Memory B cell (primary cell): ENCODE measurements at regions not wholly inside any gene's neighbourhood (a gene's known extent, or its start where the extent isn't known, plus 50 kb on each side); places are given as distances from the start of the nearest gene placed in this dataset.

Experiments
- ATAC-seq: fragments of 150-1000 bp; cut with Tn5 transposase; 2 replicates; pipeline ENCODE4 v1.10.0; 2021; ENCODE audit warnings: low read depth, mild to moderate bottlenecking, moderate library complexity
- DNase-seq, 2 donors: peaks; one replicate each; pipeline ENCODE4 v3.0.0; 2022; ENCODE audit warnings: low spot score in 2 of 2
- H3K27ac Mint-ChIP-seq: one replicate; pipeline ENCODE4 v1.8.0; 2022; ENCODE audit warnings: mild to moderate bottlenecking, moderate library complexity, mixed read lengths
- H3K27me3 Mint-ChIP-seq: one replicate; pipeline ENCODE4 v1.8.0; 2022; ENCODE audit warnings: mixed read lengths
- H3K36me3 Mint-ChIP-seq: one replicate; pipeline ENCODE4 v1.8.0; 2022; ENCODE audit warnings: mild to moderate bottlenecking, mixed read lengths
- H3K4me1 Mint-ChIP-seq: one replicate; pipeline ENCODE4 v1.8.0; 2022; ENCODE audit warnings: mixed read lengths
- H3K4me3 Mint-ChIP-seq: one replicate; pipeline ENCODE4 v1.8.0; 2022; ENCODE audit warnings: mild to moderate bottlenecking, moderate library complexity, mixed read lengths
- H3K9me3 Mint-ChIP-seq: one replicate; pipeline ENCODE4 v1.8.0; 2022; ENCODE audit warnings: mixed read lengths

GRCh38 chr10:78963074-78964034, 105.4 kb upstream of the ZMIZ1 start:
- Mint-ChIP-seq H3K4me3 (no peak overlapping the region), H3K27me3 (peaks cover 18% of the 10 kb centered on the region), H3K36me3 (no peaks in the 10 kb centered on the region), H3K27ac (no peak overlapping the region), H3K9me3 (no peaks in the 10 kb centered on the region), H3K4me1 (no peaks in the 10 kb centered on the region)
- no peak for ATAC-seq
- no peak for DNase-seq

GRCh38 chr10:78964274-78964951, 104.4 kb upstream of the ZMIZ1 start:
- no peak overlapping the region for H3K4me3 Mint-ChIP-seq
- peaks cover 18% of the 10 kb centered on the region for H3K27me3 Mint-ChIP-seq
- ATAC-seq (no peak), DNase-seq (no peak)
- H3K36me3 Mint-ChIP-seq, result no peaks in the 10 kb centered on the region
- no peaks in the 10 kb centered on the region for H3K9me3 Mint-ChIP-seq
- no peak overlapping the region for H3K27ac Mint-ChIP-seq
- no peaks in the 10 kb centered on the region for H3K4me1 Mint-ChIP-seq

- no peak overlapping the region for H3K4me3 Mint-ChIP-seq
- H3K36me3 Mint-ChIP-seq, result no peaks in the 10 kb centered on the region
- DNase-seq, result no peak
- ATAC-seq, result no peak
- H3K4me1 Mint-ChIP-seq, result no peaks in the 10 kb centered on the region
- no peaks in the 10 kb centered on the region for H3K9me3 Mint-ChIP-seq
- H3K27ac Mint-ChIP-seq, result no peak overlapping the region
- peaks cover 18% of the 10 kb centered on the region for H3K27me3 Mint-ChIP-seq
These were observed 103.7 kb upstream of the ZMIZ1 start for GRCh38 chr10:78964952-78965633.

GRCh38 chr10:78966182-78966787, 102.5 kb upstream of the ZMIZ1 start:
- H3K9me3 Mint-ChIP-seq, result no peaks in the 10 kb centered on the region
- DNase-seq (no peak), ATAC-seq (no peak)
- no peak overlapping the region for H3K4me3 Mint-ChIP-seq
- H3K36me3 Mint-ChIP-seq, result no peaks in the 10 kb centered on the region
- H3K27me3 Mint-ChIP-seq, result peaks cover 18% of the 10 kb centered on the region
- no peaks in the 10 kb centered on the region for H3K4me1 Mint-ChIP-seq
- no peak overlapping the region for H3K27ac Mint-ChIP-seq

- no peaks in the 10 kb centered on the region for H3K9me3 Mint-ChIP-seq
- H3K27ac Mint-ChIP-seq, result no peak overlapping the region
- no peaks in the 10 kb centered on the region for H3K36me3 Mint-ChIP-seq
- ATAC-seq (no peak), DNase-seq (no peak)
- H3K4me3 Mint-ChIP-seq, result no peak overlapping the region
- H3K4me1 Mint-ChIP-seq, result no peaks in the 10 kb centered on the region
- H3K27me3 Mint-ChIP-seq, result peaks cover 15% of the 10 kb centered on the region
These were observed 101.8 kb upstream of the ZMIZ1 start for GRCh38 chr10:78966844-78967488.

GRCh38 chr10:78968300-78968942, 100.3 kb upstream of the ZMIZ1 start:
- H3K27ac Mint-ChIP-seq, result no peak overlapping the region
- H3K27me3 Mint-ChIP-seq, result peaks cover 17% of the 10 kb centered on the region
- no peak overlapping the region for H3K4me3 Mint-ChIP-seq
- H3K36me3 Mint-ChIP-seq, result no peaks in the 10 kb centered on the region
- H3K9me3 Mint-ChIP-seq, result no peaks in the 10 kb centered on the region
- peaks cover 4% of the 10 kb centered on the region for H3K4me1 Mint-ChIP-seq
- ATAC-seq (no peak), DNase-seq (no peak)

- ATAC-seq (no peak), DNase-seq (no peak)
- no peaks in the 10 kb centered on the region for H3K9me3 Mint-ChIP-seq
- peaks cover 4% of the 10 kb centered on the region for H3K4me1 Mint-ChIP-seq
- H3K4me3 Mint-ChIP-seq, result no peak overlapping the region
- H3K27ac Mint-ChIP-seq, result no peak overlapping the region
- H3K36me3 Mint-ChIP-seq, result no peaks in the 10 kb centered on the region
- peaks cover 17% of the 10 kb centered on the region for H3K27me3 Mint-ChIP-seq
These were observed 99.8 kb upstream of the ZMIZ1 start for GRCh38 chr10:78968943-78969342.

- Mint-ChIP-seq H3K27ac (no peak overlapping the region), H3K27me3 (peaks cover 15% of the 10 kb centered on the region), H3K4me1 (peaks cover 11% of the 10 kb centered on the region), H3K36me3 (no peaks in the 10 kb centered on the region), H3K9me3 (no peaks in the 10 kb centered on the region), H3K4me3 (no peak overlapping the region)
- ATAC-seq (no peak), DNase-seq (no peak)
These were observed 99.0 kb upstream of the ZMIZ1 start for GRCh38 chr10:78969719-78970118.

GRCh38 chr10:78970261-78970660, 98.5 kb upstream of the ZMIZ1 start:
- H3K9me3 Mint-ChIP-seq, result no peaks in the 10 kb centered on the region
- no peak overlapping the region for H3K4me3 Mint-ChIP-seq
- DNase-seq (no peak), ATAC-seq (no peak)
- H3K36me3 Mint-ChIP-seq, result no peaks in the 10 kb centered on the region
- H3K27me3 Mint-ChIP-seq, result peaks cover 15% of the 10 kb centered on the region
- no peak overlapping the region for H3K27ac Mint-ChIP-seq
- H3K4me1 Mint-ChIP-seq, result peaks cover 11% of the 10 kb centered on the region

- no peak for DNase-seq
- Mint-ChIP-seq H3K4me1 (peaks cover 11% of the 10 kb centered on the region), H3K27ac (no peak overlapping the region), H3K27me3 (peaks cover 22% of the 10 kb centered on the region), H3K36me3 (no peaks in the 10 kb centered on the region), H3K9me3 (no peaks in the 10 kb centered on the region), H3K4me3 (no peak overlapping the region)
- no peak for ATAC-seq
These were observed 97.6 kb upstream of the ZMIZ1 start for GRCh38 chr10:78971094-78971682.

GRCh38 chr10:78972160-78972946, 96.4 kb upstream of the ZMIZ1 start:
- Mint-ChIP-seq H3K36me3 (no peaks in the 10 kb centered on the region), H3K4me1 (peaks cover 11% of the 10 kb centered on the region), H3K9me3 (no peaks in the 10 kb centered on the region), H3K27ac (no peak overlapping the region), H3K27me3 (peaks cover 24% of the 10 kb centered on the region), H3K4me3 (peak overlapping the region; percentile 69)
- ATAC-seq, result no peak
- no peak for DNase-seq
